GM19324 (cell line): ENCODE measurements at regions not wholly inside any gene's neighbourhood (a gene's known extent, or its start where the extent isn't known, plus 50 kb on each side); places are given as distances from the start of the nearest gene placed in this dataset.

Experiments used
- ATAC-seq: cut with Tn5 transposase; IDR thresholded peaks from one replicate; pipeline ENCODE4 v1.9.1; 2021; ENCODE audit warnings: mild to moderate bottlenecking, moderate library complexity; ENCODE audit not compliant: unreplicated experiment, low FRiP score

- ATAC-seq = peak; percentile 71
These were observed 126.1 kb downstream of the THNSL2 start for GRCh38 chr2:88296247-88296646.

GRCh38 chr2:88283886-88284592 lies 113.9 kb downstream of the THNSL2 start:
- ATAC-seq = no peak

GRCh38 chr2:88281302-88282217 lies 111.4 kb downstream of the THNSL2 start:
- no peak for ATAC-seq

- ATAC-seq = no peak
These were observed 99.7 kb downstream of the THNSL2 start for GRCh38 chr2:88269836-88270235.

GRCh38 chr2:88265352-88266303 lies 95.5 kb downstream of the THNSL2 start:
- peak; percentile 56 for ATAC-seq

- ATAC-seq = no peak
These were observed 93.7 kb downstream of the THNSL2 start for GRCh38 chr2:88263861-88264260.

GRCh38 chr2:88261725-88262124 lies 91.6 kb downstream of the THNSL2 start:
- ATAC-seq = no peak

GRCh38 chr2:88258208-88258607 lies 88.1 kb downstream of the THNSL2 start:
- no peak for ATAC-seq

GRCh38 chr2:88254437-88255091 lies 84.4 kb downstream of the THNSL2 start:
- ATAC-seq = no peak

- ATAC-seq = no peak
These were observed 83.9 kb downstream of the THNSL2 start for GRCh38 chr2:88253997-88254396.

GRCh38 chr2:88253375-88253774 lies 83.2 kb downstream of the THNSL2 start:
- ATAC-seq = no peak

GRCh38 chr2:88252646-88253045 lies 82.5 kb downstream of the THNSL2 start:
- no peak for ATAC-seq

- no peak for ATAC-seq
These were observed 82.0 kb downstream of the THNSL2 start for GRCh38 chr2:88252111-88252510.

- ATAC-seq = no peak
These were observed 80.3 kb downstream of the THNSL2 start for GRCh38 chr2:88250404-88250803.

GRCh38 chr2:88248280-88248828 lies 78.2 kb downstream of the THNSL2 start:
- no peak for ATAC-seq

- ATAC-seq = no peak
These were observed 77.4 kb downstream of the THNSL2 start for GRCh38 chr2:88247531-88247930.

GRCh38 chr2:88245109-88245508 lies 75.0 kb downstream of the THNSL2 start:
- no peak for ATAC-seq

GRCh38 chr2:88239781-88240180 lies 69.6 kb downstream of the THNSL2 start:
- ATAC-seq = no peak

- ATAC-seq = no peak
These were observed 66.5 kb downstream of the THNSL2 start for GRCh38 chr2:88236666-88237065.
